K562 (cell line): ENCODE measurements at regions not wholly inside any gene's neighbourhood (a gene's known extent, or its start where the extent isn't known, plus 50 kb on each side); places are given as distances from the start of the nearest gene placed in this dataset.
"Not testable (repeated sequence)": the region's sequence is repeated elsewhere in the genome, so short reads cannot be mapped to it uniquely, and the experiment has no call there.

Experiments
- ATAC-seq: fragments of 200-7000 bp; cut with Tn5 transposase; 3 replicates; pipeline ENCODE4 v1.9.1; 2020; ENCODE audit warnings: moderate library complexity
- BruUV-seq: library from RNA; stranded (reverse); fragments of 400-500 nt; replicated peaks from 2 replicates; lab custom pipeline; 2021; lab: Mats Ljungman, UMichigan
- CTCF ChIA-PET: fragments of 300-600 bp; formaldehyde crosslinking; extraction: SDS; loops from one replicate; lab custom pipeline; 2021; ENCODE audit warnings: low intra/inter-chr PET ratio; lab: Yijun Ruan, JAX
- POLR2A ChIA-PET: fragments of 300-600, 350-650 bp; sonication (Branson Sonifier 250); formaldehyde crosslinking; extraction: SDS; loops from one replicate; lab custom pipeline; 2021; ENCODE audit warnings: antibody characterized with exemption, inconsistent platforms; lab: Yijun Ruan, JAX
- DNase-seq, 4 experiments: peaks; one replicate each; pipeline versions ENCODE4 v3.0.0 to v3.0.0-alpha.2; 2011 to 2018; ENCODE audit warnings: low spot score in 3 of 4, mixed read lengths in 3 of 4; ENCODE audit errors: extremely low read depth in 1 of 4
- FAIRE-seq: peaks from 2 replicates; lab custom pipeline; 2011; peaks lifted over from hg19 to GRCh38; lab: Jason Lieb, UNC
- H2AFZ ChIP-seq: 2 replicates; pipeline ENCODE4 v1.6.0; 2011; ENCODE audit warnings: low read depth, low read length, control low read depth, inconsistent platforms
- H3K27ac ChIP-seq: fragments of 200-600 bp; 3 replicates; pipeline ENCODE4 v1.8.0; 2011; ENCODE audit warnings: low read depth, mild to moderate bottlenecking, control low read depth, inconsistent platforms, low read length, moderate library complexity, mixed read lengths; ENCODE audit errors: extremely low read depth
- H3K27me3 ChIP-seq, 2 experiments: fragments of 300-600 bp in 1 of 2; 2 replicates in 1 of 2; 3 replicates in 1 of 2; pipeline versions ENCODE4 v1.6.0 to v1.8.0; 2011; ENCODE audit warnings: inconsistent platforms in 2 of 2, low read length in 2 of 2, mild to moderate bottlenecking in 1 of 2, mixed read lengths in 1 of 2, moderate library complexity in 1 of 2; ENCODE audit not compliant: control insufficient read depth in 2 of 2, insufficient read depth in 2 of 2
- H3K36me3 ChIP-seq: fragments of 300-600 bp; 3 replicates; pipeline ENCODE4 v1.8.0; 2011; ENCODE audit warnings: mild to moderate bottlenecking, low read length, inconsistent platforms; ENCODE audit not compliant: control insufficient read depth, insufficient read depth
- H3K4me1 ChIP-seq, 2 experiments: fragments of 200-600 bp in 1 of 2; replicated peaks in 1 of 2; 2 replicates in 1 of 2; 3 replicates in 1 of 2; pipeline versions ENCODE4 v1.5.1 to v1.8.0; 2011; ENCODE audit warnings: inconsistent platforms in 2 of 2, low read length in 2 of 2, mild to moderate bottlenecking in 1 of 2, mixed read lengths in 1 of 2, moderate library complexity in 1 of 2; ENCODE audit not compliant: control insufficient read depth in 2 of 2, insufficient read depth in 2 of 2
- H3K4me2 ChIP-seq: 2 replicates; pipeline ENCODE4 v1.6.1; 2011; ENCODE audit warnings: low read length, control low read depth, inconsistent platforms, mixed read lengths; ENCODE audit not compliant: insufficient read depth
- H3K4me3 ChIP-seq: fragments of 200-600 bp; sonication (generic), shearing (Covaris generic); 2 replicates; pipeline ENCODE4 v1.5.1; 2016; ENCODE audit warnings: control low read depth, inconsistent platforms
- H3K79me2 ChIP-seq: fragments of 200-600 bp; 3 replicates; pipeline ENCODE4 v1.8.0; 2011; ENCODE audit warnings: low read length, inconsistent platforms; ENCODE audit not compliant: control insufficient read depth, insufficient read depth
- H3K9ac ChIP-seq, 2 experiments: 2 replicates each; pipeline versions ENCODE4 v1.6.0 to v1.6.1; 2011; ENCODE audit warnings: low read depth in 2 of 2, low read length in 2 of 2, control low read depth in 1 of 2, inconsistent platforms in 1 of 2, mild to moderate bottlenecking in 1 of 2, mixed read lengths in 1 of 2; ENCODE audit not compliant: insufficient read depth in 1 of 2
- H3K9me1 ChIP-seq: one replicate; pipeline ENCODE4 v1.6.0; 2011; ENCODE audit warnings: inconsistent platforms, mild to moderate bottlenecking, low read length, moderate library complexity; ENCODE audit not compliant: control insufficient read depth, insufficient read depth
- H3K9me3 ChIP-seq: replicated peaks from 2 replicates; pipeline ENCODE4 v1.5.1; 2011; ENCODE audit warnings: low read depth, low read length, inconsistent platforms; ENCODE audit not compliant: control insufficient read depth, insufficient read depth
- H4K20me1 ChIP-seq: replicated peaks from 2 replicates; pipeline ENCODE4 v1.6.1; 2011; ENCODE audit warnings: low read length, inconsistent platforms, mixed read lengths; ENCODE audit not compliant: control insufficient read depth, insufficient read depth
- WGBS: fragments of 100-300 bp; shearing (Covaris generic); methylation state at CpG from one replicate; pipeline ENCODE4 v1.1.6; 2016; ENCODE audit warnings: low coverage, mixed read lengths; ENCODE audit not compliant: insufficient coverage; ENCODE audit errors: missing lambda C conversion rate; 5-methylcytosine and 5-hydroxymethylcytosine counted together
- in situ Hi-C: fragments of 300-500 bp; cut with MboI; formaldehyde crosslinking; loops from 4 replicates; pipeline ENCODE4 v1.15.0; 2018; ENCODE audit warnings: inconsistent platforms, mixed read lengths
- intact Hi-C: fragments of 100-400 bp; cut with micrococcal nuclease; formaldehyde crosslinking; loops from 2 replicates; pipeline ENCODE4 v1.14.2; 2022

DNA sequence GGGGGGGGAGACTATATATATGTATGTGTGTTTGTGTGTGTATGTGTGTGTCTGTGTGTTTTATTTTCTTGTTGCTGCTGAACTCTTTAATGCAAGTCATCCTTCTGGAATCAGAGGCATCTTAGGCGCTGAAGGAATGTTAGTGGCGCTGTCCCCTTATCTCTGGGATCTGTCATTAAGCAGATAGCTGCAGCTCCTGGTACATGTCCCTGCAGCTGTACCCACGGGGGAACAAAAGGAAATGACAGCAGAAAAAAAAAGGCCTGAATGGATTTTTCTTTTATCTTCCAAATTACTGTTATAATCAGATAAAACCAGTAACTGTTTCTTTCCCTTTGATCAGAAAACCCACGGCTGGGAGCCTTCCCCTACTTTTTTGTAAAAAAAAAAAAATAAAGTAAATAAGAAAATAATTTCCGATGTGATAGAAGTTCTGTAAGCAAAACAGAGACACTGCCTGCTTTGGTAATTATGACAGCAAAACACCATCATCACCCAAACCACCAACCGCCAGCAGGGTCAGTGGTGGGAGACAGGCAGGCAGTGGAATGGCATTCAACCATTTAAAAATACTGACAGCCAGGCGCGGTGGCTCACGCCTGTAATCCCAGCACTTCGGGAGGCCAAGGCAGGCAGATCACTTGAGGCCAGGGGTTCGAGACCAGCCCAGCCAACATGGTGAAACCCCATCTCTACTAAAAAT lies 411.3 kb upstream of the ZNF722 start:
- H3K9me3 ChIP-seq, H3K4me3 ChIP-seq, POLR2A ChIA-PET, DNase-seq, in situ Hi-C loops, intact Hi-C loops, CTCF ChIA-PET, BruUV-seq, H3K27ac ChIP-seq, H3K4me2 ChIP-seq, FAIRE-seq, H3K4me1 ChIP-seq, H3K9ac ChIP-seq, H3K79me2 ChIP-seq, H3K36me3 ChIP-seq, ATAC-seq, H3K27me3 ChIP-seq, H4K20me1 ChIP-seq, H3K9me1 ChIP-seq, H2AFZ ChIP-seq: not testable (repeated sequence)
- no CpG with 5 or more reads among the region's 11 CpGs for WGBS

- H2AFZ ChIP-seq, H4K20me1 ChIP-seq, in situ Hi-C loops, H3K9me1 ChIP-seq, H3K4me1 ChIP-seq, ATAC-seq, FAIRE-seq, H3K9me3 ChIP-seq, POLR2A ChIA-PET, BruUV-seq, H3K79me2 ChIP-seq, H3K27ac ChIP-seq, H3K36me3 ChIP-seq, intact Hi-C loops, H3K9ac ChIP-seq, CTCF ChIA-PET, H3K27me3 ChIP-seq, H3K4me2 ChIP-seq, DNase-seq, H3K4me3 ChIP-seq: not testable (repeated sequence)
- 5% methylated on average over 3 of the region's 11 CpGs for WGBS
Measured at GRCh38 chr7:63591249-63591648, 407.4 kb upstream of the ZNF722 start.

DNA sequence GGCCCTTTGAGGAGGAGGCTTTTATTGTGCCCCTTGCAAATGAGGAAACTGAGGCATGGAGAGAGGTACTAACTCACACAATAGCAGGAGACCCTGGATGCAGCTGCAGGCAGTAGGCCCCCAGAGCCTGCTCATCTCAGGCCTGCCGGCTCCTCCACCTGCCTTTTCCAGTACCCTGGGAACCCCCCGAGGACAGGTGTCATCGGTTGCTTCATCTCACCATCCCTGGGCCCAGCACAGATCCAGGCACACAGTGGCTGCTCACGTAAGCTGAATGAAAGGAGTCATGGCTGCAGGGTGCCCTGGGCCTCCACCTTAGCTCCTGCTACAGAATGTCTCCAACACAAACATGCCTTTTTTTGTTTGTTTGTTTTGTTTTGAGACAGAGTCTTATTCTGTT lies 394.8 kb upstream of the ZNF722 start:
- DNase-seq, in situ Hi-C loops, H3K9ac ChIP-seq, H3K27ac ChIP-seq, H3K4me3 ChIP-seq, H3K79me2 ChIP-seq, ATAC-seq, POLR2A ChIA-PET, H3K9me3 ChIP-seq, H3K27me3 ChIP-seq, H3K36me3 ChIP-seq, H3K9me1 ChIP-seq, H3K4me1 ChIP-seq, H3K4me2 ChIP-seq, CTCF ChIA-PET, FAIRE-seq, BruUV-seq, H4K20me1 ChIP-seq, H2AFZ ChIP-seq, intact Hi-C loops: not testable (repeated sequence)
- WGBS: 0% methylated on average over 2 of the region's 4 CpGs

DNA sequence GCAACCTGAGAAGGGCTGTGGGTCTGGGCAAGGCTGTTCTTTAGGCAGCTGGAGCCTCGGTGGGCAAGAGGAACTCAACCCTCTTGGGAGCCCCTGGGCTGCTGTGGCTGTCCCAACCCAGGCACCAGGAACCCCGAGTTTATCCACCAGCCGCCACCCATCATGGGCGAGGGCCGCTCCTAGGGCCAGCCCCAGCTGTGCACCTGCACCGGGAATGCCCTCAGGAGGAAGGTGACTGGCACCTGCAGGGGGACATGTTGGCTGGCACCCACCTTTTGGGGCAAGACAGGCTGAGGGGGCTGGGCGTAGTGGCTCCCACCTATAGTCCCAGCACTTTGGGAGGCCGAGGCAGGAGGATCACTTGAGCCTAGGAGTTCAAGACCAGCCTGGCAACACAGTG lies 393.8 kb upstream of the ZNF722 start:
- BruUV-seq, H3K4me1 ChIP-seq, POLR2A ChIA-PET, H3K9me1 ChIP-seq, H4K20me1 ChIP-seq, H3K4me3 ChIP-seq, H3K79me2 ChIP-seq, H2AFZ ChIP-seq, CTCF ChIA-PET, H3K27me3 ChIP-seq, ATAC-seq, FAIRE-seq, H3K9ac ChIP-seq, H3K27ac ChIP-seq, H3K4me2 ChIP-seq, DNase-seq, H3K9me3 ChIP-seq, intact Hi-C loops, in situ Hi-C loops, H3K36me3 ChIP-seq: not testable (repeated sequence)
- 0% methylated on average over 3 of the region's 8 CpGs for WGBS
